Mucosa of gallbladder (tissue), 1 donor: ENCODE measurements at regions not wholly inside any gene's neighbourhood (a gene's known extent, or its start where the extent isn't known, plus 50 kb on each side); places are given as distances from the start of the nearest gene placed in this dataset.

Experiments
- DNase-seq: peaks from one replicate; pipeline ENCODE4 v3.0.0-alpha.2; 2020; ENCODE audit warnings: low spot score
- donor health status: DM: no; HTN: no; CAD: no.

GRCh38 chr2:134142341-134142738, 111.5 kb upstream of the MGAT5 start:
- DNase-seq = no peak

DNA sequence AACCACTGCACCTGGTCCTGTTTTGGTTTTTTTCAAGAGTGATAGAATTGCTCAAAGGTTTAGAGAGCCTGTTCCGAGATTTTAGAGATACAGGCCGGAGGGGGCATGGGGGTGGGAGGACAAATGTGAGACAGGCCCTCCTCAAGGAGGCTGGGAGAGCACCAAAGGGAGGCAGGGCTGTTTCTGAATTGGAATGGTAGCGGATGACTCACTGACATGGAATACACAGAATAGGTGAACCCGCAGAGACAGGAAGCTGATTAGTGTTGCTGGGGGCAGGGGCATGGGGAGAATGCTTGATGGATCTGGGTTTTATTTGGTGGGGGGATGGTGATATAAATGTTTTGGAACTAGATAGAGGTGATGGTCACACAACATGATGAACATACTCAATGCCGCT, 111.0 kb upstream of the MGAT5 start:
- DNase-seq = no peak

GRCh38 chr2:134143568-134143967, 110.3 kb upstream of the MGAT5 start:
- DNase-seq = no peak

GRCh38 chr2:134144081-134144596, 109.7 kb upstream of the MGAT5 start:
- DNase-seq = no peak

DNA sequence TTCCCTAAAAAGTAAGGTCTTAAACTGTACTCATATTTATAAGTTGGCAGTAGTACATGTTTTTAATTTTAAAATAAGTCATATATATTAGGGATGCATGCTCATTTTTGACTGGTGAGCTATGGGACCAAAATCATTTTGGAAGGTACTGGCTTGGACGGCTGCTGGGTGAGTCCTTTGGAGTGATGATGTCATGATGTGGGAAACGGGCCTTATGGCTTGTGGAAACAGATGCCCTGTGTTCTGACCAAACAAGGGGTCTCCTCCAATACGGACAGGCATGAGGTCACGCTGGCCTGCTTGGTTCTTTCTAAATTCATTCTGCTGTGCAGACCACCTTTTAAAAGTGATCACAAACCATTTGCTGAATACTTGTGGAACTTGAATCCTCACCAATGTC, 109.2 kb upstream of the MGAT5 start:
- DNase-seq = no peak

- DNase-seq = no peak
These were observed 108.4 kb upstream of the MGAT5 start for GRCh38 chr2:134145519-134145918.

DNA sequence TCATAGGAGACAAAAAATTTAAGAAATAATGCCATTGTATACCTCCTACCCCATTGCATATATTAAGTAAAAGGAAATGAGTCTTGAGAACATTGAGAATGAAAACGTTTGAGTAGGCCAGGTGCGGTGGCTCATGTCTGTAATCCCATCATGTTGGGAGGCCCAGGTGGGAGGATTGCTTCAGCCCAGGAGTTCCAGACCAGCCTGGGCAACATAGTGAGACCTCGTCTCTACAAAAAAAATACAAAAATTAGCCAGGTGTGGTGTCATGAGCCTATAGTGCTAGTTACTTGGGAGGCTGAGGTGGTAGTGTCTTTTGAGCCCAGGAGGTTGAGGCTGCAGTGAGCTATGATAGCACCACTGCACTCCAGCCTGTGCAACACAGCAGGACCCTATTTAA, 107.7 kb upstream of the MGAT5 start:
- no peak for DNase-seq

DNA sequence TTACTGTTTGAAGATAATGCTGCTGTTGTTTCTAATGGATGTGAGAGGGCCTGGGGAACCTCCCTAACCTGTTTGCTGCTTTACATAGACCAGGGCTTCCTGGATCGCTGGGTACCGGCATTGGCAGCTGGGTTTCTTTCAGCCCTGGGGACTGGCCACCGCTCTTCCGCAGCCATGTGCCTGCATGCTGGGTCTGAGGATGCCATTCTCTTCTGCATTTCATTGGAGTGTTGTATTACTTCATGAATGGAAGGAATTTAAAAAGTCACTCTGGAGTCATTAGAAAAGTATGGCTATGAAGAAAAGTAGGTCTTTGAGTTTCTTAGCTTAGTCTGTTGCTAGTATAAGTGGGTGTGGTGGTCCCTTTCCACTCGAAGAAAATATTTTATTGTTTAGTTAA, 107.3 kb upstream of the MGAT5 start:
- DNase-seq = no peak

GRCh38 chr2:134148172-134148571, 105.7 kb upstream of the MGAT5 start:
- DNase-seq = no peak

- DNase-seq = no peak
These were observed 104.9 kb upstream of the MGAT5 start for GRCh38 chr2:134148843-134149472.

- DNase-seq = no peak
These were observed 104.0 kb upstream of the MGAT5 start for GRCh38 chr2:134149904-134150303.

DNA sequence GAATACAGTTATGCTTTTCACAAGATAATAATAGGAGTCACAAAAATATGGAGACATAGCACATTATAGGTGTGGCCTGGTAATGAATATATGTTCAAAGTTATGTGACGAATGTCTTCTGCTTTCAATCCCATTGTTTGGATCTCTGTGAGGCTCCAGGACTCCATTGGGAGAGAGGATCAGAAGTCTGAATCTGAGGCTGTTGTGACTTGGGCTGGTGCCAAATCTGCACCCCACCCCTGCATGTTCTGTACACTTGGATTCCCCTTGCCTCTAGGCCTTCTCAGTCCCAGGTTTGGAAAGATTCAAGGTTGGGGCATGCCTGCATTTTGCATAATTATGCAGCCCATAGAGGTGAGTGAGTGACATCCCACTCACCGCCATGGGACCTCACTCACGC, 103.1 kb upstream of the MGAT5 start:
- DNase-seq = no peak

DNA sequence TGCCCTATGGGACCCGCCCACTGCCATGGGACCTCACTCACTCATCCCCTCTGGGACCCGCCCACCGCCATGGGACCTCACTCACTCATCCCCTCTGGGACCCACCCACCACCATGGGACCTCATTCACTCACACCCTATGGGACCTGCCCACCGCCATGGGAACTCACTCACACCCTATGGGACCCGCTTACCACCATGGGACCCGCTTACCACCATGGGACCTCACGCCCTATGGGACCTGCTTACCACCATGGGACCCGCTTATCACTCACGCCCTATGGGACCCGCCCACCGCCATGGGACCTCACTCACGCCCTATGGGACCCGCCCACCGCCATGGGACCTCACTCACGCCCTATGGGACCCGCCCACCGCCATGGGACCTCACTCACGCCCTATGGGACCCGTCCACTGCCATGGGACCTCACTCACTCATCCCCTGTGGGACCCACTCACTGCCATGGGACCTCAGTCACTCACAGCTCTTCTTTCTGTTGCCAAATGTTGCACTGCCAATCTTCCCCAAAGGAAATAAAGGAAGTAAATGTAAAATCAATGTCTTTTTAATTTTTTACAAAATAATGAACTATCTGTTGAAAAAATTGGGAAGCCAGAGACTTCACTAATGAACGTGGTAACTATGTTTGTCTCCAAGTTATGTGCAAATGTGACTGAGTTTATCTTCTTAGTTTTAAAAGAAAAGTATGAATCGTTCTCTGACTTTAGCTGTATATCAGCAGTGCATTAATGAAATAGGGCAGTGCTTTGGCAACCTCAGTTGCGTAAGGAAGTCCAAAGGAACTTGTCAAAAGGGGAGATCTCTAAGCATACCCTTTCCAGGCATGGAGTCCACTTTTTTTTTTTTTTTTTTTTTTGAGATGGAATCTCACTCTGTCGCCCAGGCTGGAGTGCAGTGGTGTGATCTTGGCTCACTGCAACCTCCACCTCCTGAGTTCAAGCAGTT, 101.5 kb upstream of the MGAT5 start:
- no peak for DNase-seq

- no peak for DNase-seq
These were observed 100.5 kb upstream of the MGAT5 start for GRCh38 chr2:134153294-134153880.

DNA sequence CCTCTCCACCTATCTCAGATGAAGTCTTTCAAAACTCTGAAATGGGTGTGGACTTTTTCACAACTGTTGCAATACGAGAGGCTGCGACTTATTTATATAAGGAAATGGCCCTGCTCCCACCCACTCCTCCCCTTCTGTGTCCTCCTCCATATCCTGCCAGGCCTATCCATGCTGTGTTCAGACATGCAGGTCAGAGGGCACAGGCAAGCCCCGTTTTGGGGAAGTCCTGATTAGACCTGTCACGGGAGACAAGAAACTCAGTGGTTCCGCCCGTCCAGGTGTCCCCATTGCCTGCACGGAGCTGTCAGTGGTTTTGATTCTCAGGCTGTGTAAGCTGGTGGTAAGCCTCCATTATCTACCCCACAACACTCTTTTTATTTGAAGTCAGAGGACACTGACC, 99.6 kb upstream of the MGAT5 start:
- no peak for DNase-seq

DNA sequence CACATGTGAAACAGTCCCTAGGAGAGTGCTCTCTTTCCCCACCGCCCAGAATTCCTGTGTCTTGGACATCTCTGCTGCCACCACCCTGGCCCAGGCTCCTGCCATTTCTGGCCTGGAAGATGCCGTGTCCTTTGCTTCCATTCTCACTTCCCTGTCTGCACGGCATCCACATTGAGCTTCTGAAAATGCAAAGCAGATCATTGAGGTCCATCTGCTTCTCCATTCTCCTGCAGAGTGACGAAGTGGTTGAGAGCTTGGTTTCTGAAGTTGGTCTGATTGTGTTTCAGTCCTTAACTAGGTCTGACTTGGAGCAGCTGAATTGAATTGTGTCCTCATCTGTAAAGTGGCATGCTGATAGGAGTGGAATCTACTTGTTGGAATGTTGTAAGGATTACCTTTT, 98.7 kb upstream of the MGAT5 start:
- no peak for DNase-seq

- no peak for DNase-seq
These were observed 95.6 kb upstream of the MGAT5 start for GRCh38 chr2:134158295-134158694.

DNA sequence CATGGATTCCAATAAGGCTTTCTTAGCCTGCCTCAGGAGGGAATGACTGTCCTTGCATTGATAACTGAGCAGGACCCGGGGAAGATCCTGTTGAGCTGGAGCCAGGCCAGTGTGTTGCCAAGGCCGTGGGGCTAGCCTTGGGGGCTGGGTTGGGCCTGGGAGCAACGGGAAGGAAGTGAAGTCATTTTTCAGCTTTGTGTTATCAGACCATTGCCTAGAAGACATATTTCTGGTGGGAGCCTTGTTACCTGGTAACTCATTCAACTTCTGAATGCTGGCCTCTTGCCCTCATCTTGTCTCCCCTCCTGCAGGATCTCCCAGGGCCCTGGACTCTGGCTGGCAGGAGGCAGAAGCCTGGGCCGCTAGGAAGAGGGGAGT, 92.7 kb upstream of the MGAT5 start:
- DNase-seq = no peak

- DNase-seq = no peak
These were observed 90.5 kb upstream of the MGAT5 start for GRCh38 chr2:134163336-134163735.

- no peak for DNase-seq
These were observed 89.6 kb upstream of the MGAT5 start for GRCh38 chr2:134164306-134164705.

- DNase-seq = no peak
These were observed 86.9 kb upstream of the MGAT5 start for GRCh38 chr2:134167015-134167414.

GRCh38 chr2:134169788-134170187, 84.1 kb upstream of the MGAT5 start:
- no peak for DNase-seq

DNA sequence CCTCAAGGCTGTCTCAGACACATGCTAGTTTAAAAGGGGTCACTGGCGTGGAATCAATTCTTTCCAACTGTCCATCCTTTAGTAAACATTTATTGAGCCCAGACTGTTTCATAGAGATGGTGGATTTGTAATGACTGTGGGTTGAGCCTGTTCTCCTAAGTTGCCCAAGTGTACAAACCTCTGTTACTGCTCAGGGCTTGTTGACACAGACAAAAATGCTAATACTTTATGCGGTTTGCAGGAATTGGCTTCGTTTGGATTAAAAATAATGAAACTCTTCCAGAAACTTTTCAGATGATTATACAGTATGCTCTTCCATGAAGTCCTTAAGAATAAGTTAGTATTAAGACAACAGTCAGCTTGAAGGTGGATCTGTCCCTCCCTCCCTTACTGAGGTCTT, 83.6 kb upstream of the MGAT5 start:
- no peak for DNase-seq
